ENCODE measurements at regions not wholly inside any gene's neighbourhood (a gene's known extent, or its start where the extent isn't known, plus 50 kb on each side); places are given as distances from the start of the nearest gene placed in this dataset.
"Not testable (repeated sequence)": the region's sequence is repeated elsewhere in the genome, so short reads cannot be mapped to it uniquely, and the experiment has no call there.

- H3K4me1 Mint-ChIP-seq (ENCODE audit: low read depth), result no peaks in the 10 kb centered on the region
- H3K4me3 Mint-ChIP-seq, result no peak overlapping the region
- TF ChIP-seq, protein P1, sequence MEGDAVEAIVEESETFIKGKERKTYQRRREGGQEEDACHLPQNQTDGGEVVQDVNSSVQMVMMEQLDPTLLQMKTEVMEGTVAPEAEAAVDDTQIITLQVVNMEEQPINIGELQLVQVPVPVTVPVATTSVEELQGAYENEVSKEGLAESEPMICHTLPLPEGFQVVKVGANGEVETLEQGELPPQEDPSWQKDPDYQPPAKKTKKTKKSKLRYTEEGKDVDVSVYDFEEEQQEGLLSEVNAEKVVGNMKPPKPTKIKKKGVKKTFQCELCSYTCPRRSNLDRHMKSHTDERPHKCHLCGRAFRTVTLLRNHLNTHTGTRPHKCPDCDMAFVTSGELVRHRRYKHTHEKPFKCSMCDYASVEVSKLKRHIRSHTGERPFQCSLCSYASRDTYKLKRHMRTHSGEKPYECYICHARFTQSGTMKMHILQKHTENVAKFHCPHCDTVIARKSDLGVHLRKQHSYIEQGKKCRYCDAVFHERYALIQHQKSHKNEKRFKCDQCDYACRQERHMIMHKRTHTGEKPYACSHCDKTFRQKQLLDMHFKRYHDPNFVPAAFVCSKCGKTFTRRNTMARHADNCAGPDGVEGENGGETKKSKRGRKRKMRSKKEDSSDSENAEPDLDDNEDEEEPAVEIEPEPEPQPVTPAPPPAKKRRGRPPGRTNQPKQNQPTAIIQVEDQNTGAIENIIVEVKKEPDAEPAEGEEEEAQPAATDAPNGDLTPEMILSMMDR (IDR thresholded peaks at IDR 0.05), result no peak
- no peaks in the 10 kb centered on the region for H3K36me3 Mint-ChIP-seq (ENCODE audit: low read depth)
- H3K27me3 Mint-ChIP-seq, result peaks cover 6% of the 10 kb centered on the region
- POLR2A ChIA-PET, result no interaction called here
- DNase-seq (no peak), ATAC-seq (no peak)
- CTCF ChIA-PET, result no interaction called here
- intact Hi-C loops (cut with micrococcal nuclease), result no loop called here
- no peaks in the 10 kb centered on the region for H3K9me3 Mint-ChIP-seq
- no peak overlapping the region for H3K27ac Mint-ChIP-seq
Measured at GRCh38 chr12:108424816-108425215, 85.7 kb upstream of the CMKLR1 start.

DNA sequence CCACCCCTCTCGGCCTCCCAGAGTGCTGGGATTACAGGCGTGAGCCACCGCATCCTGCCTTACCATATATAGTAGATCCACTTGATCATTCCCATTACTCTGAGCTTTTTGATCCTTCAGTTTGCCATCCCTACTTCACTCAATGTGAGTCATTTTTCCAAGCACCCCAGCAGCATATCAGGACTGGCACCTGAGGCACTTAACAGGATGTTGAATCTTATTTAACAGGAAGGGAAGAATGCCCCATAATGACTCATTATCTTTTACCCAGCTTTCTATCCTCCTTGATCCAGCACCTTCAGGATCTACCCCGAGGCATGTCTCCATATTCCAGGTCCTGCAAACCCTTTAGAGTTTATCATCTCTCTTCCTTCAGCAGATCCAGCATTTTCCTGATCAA lies 84.9 kb upstream of the CMKLR1 start:
- no peak overlapping the region for H3K4me3 Mint-ChIP-seq
- H3K36me3 Mint-ChIP-seq (ENCODE audit: low read depth), result no peaks in the 10 kb centered on the region
- CTCF ChIA-PET, result no interaction called here

DNA sequence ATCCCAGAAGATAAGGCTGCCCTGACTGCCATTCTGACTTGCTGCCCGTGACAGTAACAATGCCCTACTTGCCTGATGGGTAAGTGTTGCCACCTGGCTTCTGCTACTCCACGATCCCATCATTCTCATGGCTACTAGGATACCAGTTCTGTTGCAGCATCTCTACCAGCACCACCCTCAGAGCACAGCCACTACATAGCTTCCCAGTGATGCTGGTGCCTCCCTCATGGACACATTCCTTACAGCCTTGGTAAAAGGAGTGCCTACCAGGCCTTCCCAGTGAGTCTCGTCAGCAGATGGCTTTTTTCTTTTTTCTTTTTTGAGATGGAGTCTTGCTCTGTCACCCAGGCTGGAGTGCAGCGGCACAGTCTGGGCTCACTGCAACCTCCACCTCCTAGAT lies 84.4 kb upstream of the CMKLR1 start:
- H3K27ac Mint-ChIP-seq, result no peak overlapping the region
- ATAC-seq, result no peak
- H3K27me3 Mint-ChIP-seq, result peaks cover 6% of the 10 kb centered on the region
- no peaks in the 10 kb centered on the region for H3K4me1 Mint-ChIP-seq (ENCODE audit: low read depth)
- H3K9me3 Mint-ChIP-seq, result no peaks in the 10 kb centered on the region
- intact Hi-C loops (cut with micrococcal nuclease), result no loop called here
- ChIA-PET CTCF (no interaction called here), POLR2A (no interaction called here)
- no peak for DNase-seq
- TF ChIP-seq, protein P1 (IDR thresholded peaks at IDR 0.05), result no peak
- no peak overlapping the region for H3K4me3 Mint-ChIP-seq
- no peaks in the 10 kb centered on the region for H3K36me3 Mint-ChIP-seq (ENCODE audit: low read depth)

More for the DNA sequence above, 84.9 kb upstream of the CMKLR1 start:
- POLR2A ChIA-PET, result no interaction called here
- ATAC-seq, result no peak
- TF ChIP-seq, protein P1 (IDR thresholded peaks at IDR 0.05), result no peak
- no peaks in the 10 kb centered on the region for H3K4me1 Mint-ChIP-seq (ENCODE audit: low read depth)
- DNase-seq, result no peak
- intact Hi-C loops (cut with micrococcal nuclease), result no loop called here
- H3K27ac Mint-ChIP-seq, result no peak overlapping the region
- H3K9me3 Mint-ChIP-seq, result no peaks in the 10 kb centered on the region
- H3K27me3 Mint-ChIP-seq, result peaks cover 6% of the 10 kb centered on the region

DNA sequence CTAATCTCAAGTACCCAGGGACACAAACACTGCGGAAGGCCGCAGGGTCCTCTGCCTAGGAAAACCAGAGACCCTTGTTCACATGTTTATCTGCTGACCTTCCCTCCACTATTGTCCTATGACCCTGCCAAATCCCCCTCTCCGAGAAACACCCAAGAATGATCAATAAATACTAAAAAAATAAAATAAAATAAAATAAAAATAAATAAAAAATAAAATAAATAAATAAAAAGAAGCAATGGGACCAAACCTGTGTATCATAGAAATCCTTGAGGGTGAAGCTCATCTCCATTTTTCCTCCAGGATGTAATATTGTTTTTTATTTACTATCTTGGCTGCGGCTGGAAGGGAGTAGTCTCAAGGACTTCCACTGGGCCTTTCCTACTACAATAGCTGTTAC lies 82.0 kb upstream of the CMKLR1 start:
- H3K4me3 Mint-ChIP-seq; H3K9me3 Mint-ChIP-seq; intact Hi-C loops (cut with micrococcal nuclease); H3K36me3 Mint-ChIP-seq (ENCODE audit: low read depth); H3K4me1 Mint-ChIP-seq (ENCODE audit: low read depth); POLR2A ChIA-PET; DNase-seq; ATAC-seq; H3K27ac Mint-ChIP-seq; CTCF ChIA-PET; H3K27me3 Mint-ChIP-seq: not testable (repeated sequence)

DNA sequence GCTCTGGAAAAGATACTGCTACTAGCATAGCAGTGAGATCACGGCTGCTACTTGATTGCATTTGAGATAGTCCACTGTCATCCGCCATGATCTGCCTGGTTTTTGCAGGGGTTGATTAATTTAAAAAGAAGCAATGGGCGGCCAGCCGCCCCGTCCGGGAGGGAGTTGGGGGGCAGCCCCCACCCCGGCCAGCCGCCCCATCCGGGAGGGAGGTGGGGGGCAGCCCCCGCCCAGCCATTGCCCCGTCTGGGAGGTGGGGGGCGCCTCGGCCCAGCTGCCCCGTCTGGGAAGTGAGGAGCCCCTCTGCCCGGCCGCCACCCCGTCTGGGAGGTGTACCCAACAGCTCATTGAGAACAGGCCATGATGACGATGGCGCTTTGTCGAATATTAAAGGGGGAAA lies 81.3 kb upstream of the CMKLR1 start:
- H3K27ac Mint-ChIP-seq; CTCF ChIA-PET; H3K36me3 Mint-ChIP-seq (ENCODE audit: low read depth); H3K4me1 Mint-ChIP-seq (ENCODE audit: low read depth); DNase-seq; POLR2A ChIA-PET; H3K4me3 Mint-ChIP-seq; ATAC-seq; intact Hi-C loops (cut with micrococcal nuclease); H3K9me3 Mint-ChIP-seq; H3K27me3 Mint-ChIP-seq: not testable (repeated sequence)

DNA sequence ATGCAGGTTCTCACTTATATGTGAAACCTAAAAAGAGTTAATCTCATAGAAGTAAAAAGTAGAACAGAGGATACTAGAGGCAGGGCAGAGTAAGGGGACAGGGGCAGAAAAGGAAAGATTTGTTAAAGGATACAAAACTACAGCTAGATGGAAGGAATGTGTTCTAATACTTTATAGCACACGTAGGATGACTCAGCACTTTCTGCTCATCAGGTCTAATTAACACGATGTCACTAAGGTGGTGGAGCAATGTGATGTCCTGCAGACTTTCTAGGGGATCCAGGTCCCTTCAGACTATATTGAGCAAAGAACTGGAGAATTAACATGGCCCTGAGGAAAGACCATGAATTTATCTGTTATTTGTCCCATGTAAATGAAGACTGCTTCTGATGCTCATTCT lies 80.8 kb upstream of the CMKLR1 start:
- intact Hi-C loops (cut with micrococcal nuclease), result no loop called here
- DNase-seq, result no peak
- ChIA-PET POLR2A (no interaction called here), CTCF (no interaction called here)
- TF ChIP-seq, protein P1 (IDR thresholded peaks at IDR 0.05), result no peak
- no peaks in the 10 kb centered on the region for H3K36me3 Mint-ChIP-seq (ENCODE audit: low read depth)
- H3K9me3 Mint-ChIP-seq, result no peaks in the 10 kb centered on the region
- H3K27me3 Mint-ChIP-seq, result peaks cover 2% of the 10 kb centered on the region
- H3K4me1 Mint-ChIP-seq (ENCODE audit: low read depth), result no peaks in the 10 kb centered on the region
- ATAC-seq, result no peak
- no peak overlapping the region for H3K27ac Mint-ChIP-seq
- no peak overlapping the region for H3K4me3 Mint-ChIP-seq
